HG03196 (cell line): ENCODE measurements at regions not wholly inside any gene's neighbourhood (a gene's known extent, or its start where the extent isn't known, plus 50 kb on each side); places are given as distances from the start of the nearest gene placed in this dataset.
"Not testable (repeated sequence)": the region's sequence is repeated elsewhere in the genome, so short reads cannot be mapped to it uniquely, and the experiment has no call there.

Source experiments
- ATAC-seq: cut with Tn5 transposase; IDR thresholded peaks from one replicate; pipeline ENCODE4 v1.9.1; 2021; ENCODE audit not compliant: unreplicated experiment

DNA sequence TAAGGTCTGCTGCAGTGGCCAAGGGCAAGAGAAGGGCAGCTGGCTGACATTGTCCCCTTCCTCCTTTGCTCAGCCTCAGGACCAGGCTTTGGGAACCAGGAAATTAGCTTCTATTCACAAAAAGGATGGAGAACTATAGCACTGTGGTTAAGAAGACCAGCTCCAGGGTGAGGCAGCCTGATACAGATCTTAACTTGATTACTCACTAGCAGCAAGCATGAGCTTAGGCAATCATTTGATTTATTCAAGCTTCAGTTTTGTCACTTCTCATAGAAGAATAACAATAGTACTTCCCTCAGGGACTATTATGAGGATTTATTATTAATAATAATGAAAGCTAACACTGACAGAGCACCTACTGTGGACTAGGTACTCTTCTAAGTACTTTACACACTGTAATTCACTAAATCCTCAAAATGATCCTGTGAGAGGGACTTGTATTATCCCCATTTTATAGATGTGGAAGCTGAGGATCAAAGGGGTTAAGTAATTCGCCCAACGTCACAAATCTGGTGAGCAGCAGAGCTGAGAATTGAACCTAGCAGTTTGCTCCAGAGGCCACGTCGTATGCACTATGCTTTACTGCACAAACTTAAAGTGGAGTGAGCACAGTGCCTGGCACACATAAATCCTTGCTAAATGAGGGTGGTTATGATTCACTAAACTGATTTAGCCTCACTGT, 130.4 kb upstream of the PAK3 start:
- ATAC-seq: no peak

- no peak for ATAC-seq
Measured at GRCh38 chrX:110964786-110965185, 131.2 kb upstream of the PAK3 start.

DNA sequence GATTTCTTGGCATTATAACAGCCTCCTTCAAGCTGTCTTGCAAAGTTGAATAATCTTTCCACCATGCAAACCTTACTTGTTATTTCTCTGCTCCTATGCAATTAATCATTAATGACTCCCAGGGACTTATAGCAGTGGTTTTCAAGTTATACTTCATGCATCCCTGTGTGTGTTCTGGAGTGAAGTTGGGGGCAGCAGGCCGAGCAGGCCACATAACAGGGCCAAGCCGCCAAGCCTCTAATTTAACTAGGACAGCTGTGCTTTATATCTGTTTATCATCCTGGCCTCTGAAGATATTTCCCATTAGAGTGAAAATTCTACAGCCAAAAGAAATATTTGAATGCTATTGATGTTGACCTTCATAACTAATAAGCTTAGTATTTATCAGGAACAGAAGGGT, 133.5 kb upstream of the PAK3 start:
- ATAC-seq: no peak

DNA sequence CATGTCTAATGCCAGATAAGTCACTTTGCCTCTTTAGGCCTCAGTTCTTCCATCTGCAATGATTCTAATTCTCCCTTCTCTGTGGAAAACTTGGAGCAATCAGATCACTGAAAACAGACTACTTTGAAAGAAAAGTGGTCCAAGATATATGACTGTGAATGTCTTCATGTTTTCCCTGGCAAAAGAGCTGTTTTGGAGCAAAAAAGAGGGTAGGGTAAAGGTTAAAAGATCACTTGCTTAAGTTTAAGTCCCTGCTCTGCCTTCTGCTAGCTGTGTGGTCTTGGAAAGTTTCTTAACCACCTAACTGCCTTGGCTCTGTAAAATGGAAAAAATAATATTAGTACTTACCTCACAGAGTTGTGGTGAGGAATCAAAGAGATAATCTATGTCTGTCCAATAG, 140.3 kb upstream of the PAK3 start:
- no peak for ATAC-seq

DNA sequence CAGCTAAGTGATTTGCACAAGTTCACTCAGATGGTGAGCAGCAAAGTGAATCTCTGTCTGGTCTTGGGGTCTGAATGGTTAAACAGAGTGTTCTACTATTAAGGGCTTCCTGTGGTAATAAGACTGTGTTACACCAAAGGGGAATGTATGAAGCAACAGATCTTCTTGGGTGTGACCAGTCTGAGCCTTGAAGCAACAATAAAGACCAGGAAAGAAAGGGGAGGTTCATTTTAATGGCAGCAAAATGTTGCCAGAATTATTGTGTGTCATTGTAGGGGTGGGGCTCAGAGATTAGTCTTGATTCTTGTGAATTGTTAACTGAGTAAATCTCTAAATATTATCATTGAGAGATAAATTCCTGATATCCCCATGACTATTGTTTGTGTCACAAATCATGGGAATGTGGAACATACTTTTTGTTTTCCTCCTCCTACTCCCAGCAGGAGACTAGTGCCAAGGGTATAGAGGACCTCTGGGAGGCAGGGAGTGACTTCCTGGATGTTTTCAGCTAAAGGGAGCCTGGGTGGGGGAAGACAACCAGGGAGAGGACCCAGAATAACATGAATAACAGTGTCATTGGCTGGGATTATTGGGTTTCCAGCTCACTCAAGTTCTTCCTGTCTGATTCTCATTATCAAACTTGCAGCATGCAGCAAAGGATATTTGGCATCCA, 141.4 kb upstream of the PAK3 start:
- ATAC-seq: no peak

DNA sequence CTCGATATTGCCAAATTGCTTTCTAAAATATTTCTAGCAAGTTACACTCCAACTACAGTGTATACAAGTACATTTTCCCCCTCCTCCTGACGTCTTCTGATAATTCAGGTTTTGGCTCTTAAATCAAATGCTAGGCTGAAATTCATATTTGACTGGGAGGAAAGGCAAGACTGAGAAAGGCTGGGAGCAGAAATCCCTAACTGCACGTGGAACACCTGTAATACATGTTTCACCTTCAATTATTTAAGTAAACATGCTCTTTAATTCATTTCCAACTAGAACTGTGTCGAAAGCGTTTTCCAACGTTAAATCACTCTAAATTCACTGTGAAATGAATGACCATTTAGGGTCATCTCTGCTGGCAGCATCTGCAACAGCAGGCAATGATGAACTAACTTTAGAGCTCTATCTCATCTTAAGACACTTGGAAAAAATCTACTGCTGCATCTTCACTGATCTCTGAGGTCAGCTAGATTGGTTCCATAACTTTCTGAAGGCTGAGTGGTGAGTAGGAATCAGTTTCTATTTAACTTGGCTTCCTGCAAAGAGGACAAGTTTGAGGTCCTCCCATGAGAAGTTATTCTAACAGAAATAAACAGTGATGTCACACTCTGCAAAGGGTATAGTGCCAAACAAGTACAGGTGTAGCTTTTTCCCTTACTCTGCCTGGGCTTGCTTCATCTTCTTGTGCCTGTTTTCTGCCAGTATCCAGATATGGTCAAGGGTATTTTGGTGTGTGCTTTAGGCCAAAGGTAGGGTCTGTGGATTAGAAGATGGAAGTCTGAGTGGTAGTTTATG, 144.3 kb upstream of the PAK3 start:
- no peak for ATAC-seq

DNA sequence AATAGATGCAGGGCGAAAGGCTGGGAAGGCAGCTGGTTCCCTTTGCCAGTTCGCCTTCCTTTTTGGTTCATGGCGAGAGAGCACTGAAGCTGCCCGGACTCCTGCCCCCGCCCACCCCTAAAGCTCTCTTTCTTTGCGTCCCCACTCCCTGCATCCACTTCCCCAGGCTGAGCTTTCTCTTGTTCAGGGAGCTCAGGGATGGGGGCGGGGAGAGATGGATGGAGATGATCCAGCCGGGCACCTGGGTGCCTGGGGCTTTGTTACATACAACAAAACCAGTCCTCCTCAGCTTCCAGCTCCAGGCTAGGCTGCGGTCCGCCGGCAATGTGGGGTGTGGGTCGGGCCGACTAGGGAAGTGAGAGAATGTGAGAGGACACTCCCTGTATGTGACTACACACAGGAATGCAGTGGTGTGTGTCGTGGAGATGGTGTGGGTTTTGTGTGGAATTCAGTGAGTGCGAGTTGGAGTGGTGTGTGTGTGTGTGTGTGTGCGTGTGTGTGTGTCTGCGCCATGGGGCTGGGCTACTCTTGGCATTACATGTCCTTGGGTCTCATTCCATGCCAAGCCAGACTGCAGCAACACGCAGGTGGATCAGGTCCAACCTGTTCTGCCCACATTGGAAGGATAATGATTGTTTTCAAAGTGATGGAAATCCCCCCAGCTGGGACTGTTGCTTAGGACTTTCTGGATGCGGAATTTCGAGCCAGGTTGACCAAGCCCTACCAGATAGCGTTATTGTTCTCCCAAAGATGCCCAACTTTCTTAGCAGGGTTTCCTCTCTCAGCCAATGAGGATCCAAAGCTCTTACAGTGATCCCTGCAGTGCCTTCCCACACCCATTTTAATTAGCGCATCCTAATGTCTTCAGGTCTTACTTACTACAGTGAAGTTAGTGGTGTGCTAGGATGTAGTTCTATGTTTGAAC, 149.4 kb upstream of the CHRDL1 start:
- ATAC-seq: no peak

DNA sequence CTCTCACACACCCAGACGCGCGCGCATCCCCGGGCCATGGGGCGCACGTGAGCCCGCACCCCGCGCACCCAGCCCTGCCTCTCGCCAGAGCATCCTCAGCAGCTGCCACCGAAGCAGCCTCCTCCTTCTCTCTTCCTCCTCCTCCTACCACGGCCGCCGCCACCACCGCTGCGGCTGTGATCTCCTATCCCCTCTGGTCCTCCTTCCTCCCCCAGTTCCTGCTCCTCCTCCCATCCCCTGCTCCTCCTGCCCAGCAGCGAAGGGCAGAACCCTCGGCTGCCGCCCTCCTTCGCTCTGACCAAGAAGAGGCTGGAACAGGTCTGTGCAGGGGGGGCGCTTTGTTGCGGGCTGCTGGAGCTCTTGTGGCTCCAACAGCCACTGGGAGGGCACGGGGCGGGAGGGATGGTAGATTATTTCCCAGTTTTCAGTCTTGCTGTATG, 148.7 kb upstream of the CHRDL1 start:
- ATAC-seq: no peak

DNA sequence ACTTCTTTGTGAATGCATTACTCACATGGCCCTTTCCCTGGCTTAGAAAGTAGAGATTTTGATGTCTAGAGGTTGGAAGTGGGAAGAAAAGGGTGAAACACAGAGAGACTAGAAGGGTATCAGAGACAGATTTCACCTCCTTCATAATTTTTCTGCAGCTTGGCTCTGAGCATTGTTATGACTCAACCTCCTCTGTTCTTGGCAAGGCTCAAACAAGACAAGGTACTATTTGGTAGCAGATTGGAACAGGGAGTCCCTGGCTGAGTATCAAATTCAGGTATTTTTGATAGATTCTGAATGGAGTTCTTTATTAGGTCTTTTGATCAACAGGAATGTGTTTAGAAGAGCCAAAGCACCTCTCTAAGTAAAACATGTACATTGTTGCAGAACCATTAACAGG, 146.3 kb upstream of the CHRDL1 start:
- no peak for ATAC-seq

- ATAC-seq: no peak
Measured at GRCh38 chrX:110938977-110939732, 143.5 kb upstream of the CHRDL1 start.

GRCh38 chrX:110924871-110925270, 129.3 kb upstream of the CHRDL1 start:
- no peak for ATAC-seq

DNA sequence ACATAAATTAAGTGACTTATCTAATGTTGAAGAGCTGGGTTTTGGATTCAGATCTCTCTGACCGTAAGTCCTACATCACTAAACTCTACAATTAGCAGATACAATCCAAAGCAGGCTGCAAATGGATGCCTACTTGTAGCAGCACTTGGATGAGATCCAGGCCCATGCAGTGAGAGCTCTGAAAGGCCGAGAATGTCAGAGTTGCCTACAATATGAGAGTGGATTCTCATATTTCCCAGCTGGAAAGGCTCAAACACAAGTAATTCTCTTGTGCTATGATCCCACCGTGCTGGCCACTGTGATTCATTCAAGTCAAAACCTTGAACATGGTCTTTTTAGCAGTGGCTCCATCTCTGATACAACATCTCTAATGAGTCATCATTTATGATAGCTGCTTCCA, 125.4 kb upstream of the CHRDL1 start:
- ATAC-seq: no peak

DNA sequence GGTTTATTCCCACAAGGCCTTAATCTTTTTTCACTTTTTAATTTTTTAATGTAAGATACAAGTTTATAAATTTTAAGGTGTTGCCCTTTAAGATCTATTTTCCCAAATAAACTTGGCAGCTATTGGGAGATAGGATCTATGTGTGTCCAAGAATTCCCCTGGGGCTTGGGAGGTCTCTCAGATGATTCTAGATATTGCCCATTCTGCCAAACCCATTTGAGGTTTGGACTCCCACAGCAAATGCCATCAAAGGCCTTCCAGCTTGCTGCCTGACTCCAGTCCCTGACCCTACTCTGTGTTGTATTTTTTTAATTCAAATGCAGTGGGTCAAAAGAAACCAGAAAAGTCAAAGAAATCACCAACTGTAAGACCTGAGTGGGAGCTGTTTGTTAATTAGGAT, 120.0 kb upstream of the CHRDL1 start:
- no peak for ATAC-seq

DNA sequence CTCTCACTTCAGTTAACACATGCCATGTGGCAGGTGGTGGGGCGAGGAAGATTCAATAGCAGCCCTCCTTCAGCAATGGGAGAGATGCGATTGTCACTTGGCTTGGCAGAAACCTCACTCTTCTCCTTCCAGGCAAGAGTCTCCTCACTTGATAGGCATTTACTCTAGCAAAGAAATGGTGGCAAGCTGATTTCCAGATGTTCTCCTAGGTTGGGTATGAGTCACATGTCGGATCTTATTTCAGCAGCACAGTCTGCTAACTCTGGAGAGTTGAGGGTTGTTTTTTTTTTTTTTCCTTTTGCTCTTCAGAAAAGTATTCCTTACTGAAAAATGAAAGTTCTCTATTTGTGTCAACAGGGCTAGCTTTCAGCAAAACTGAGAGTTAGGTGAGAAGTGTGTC, 119.5 kb upstream of the CHRDL1 start:
- no peak for ATAC-seq

GRCh38 chrX:110914281-110914680, 118.7 kb upstream of the CHRDL1 start:
- ATAC-seq: no peak

DNA sequence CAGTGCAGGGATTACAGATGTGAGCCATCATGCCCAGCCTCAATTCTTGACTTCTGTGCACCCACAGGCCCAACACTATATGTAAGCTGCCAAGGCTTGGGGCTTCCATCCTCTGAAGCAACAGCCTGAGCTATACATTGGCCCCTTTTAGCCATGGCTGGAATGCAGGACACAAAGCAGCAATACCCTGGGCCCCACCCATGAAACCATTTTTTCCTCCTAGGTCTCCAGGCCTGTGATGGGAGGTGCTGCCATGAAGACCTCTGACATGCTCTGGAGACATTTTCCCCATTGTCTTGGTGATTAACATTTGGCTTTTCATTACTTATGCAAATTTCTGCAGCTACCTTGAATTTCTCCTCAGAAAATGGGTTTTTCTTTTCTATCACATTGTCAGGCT, 109.1 kb upstream of the CHRDL1 start:
- not testable (repeated sequence) for ATAC-seq

GRCh38 chrX:110881971-110882370, 86.4 kb upstream of the CHRDL1 start:
- no peak for ATAC-seq

- ATAC-seq: no peak
Measured at GRCh38 chrX:110877326-110877725, 81.7 kb upstream of the CHRDL1 start.

- ATAC-seq: no peak
Measured at GRCh38 chrX:110871839-110872238, 76.2 kb upstream of the CHRDL1 start.

- ATAC-seq: no peak
Measured at GRCh38 chrX:110866421-110866820, 70.8 kb upstream of the CHRDL1 start.
